GM12878 (cell line): ENCODE measurements at regions not wholly inside any gene's neighbourhood (a gene's known extent, or its start where the extent isn't known, plus 50 kb on each side); places are given as distances from the start of the nearest gene placed in this dataset.

Experiments used
- ATAC-seq: fragments of 200-7000 bp; cut with Tn5 transposase; 3 replicates; pipeline ENCODE4 v1.9.1; 2020; ENCODE audit warnings: mild to moderate bottlenecking, moderate library complexity
- BruUV-seq: library from RNA; stranded (reverse); fragments of 400-500 nt; replicated peaks from 2 replicates; lab custom pipeline; 2021; lab: Mats Ljungman, UMichigan
- CTCF ChIA-PET: fragments of 300-600 bp; sonication (Branson Sonifier 250); formaldehyde crosslinking; extraction: SDS; loops from one replicate; lab custom pipeline; 2021; ENCODE audit warnings: inconsistent platforms; lab: Yijun Ruan, JAX
- POLR2A ChIA-PET: fragments of 350-600 bp; formaldehyde crosslinking; extraction: SDS; loops from one replicate; lab custom pipeline; 2021; ENCODE audit warnings: inconsistent platforms; lab: Charles Lee
- RAD21 ChIA-PET: fragments of 300-600 bp; sonication (Branson Sonifier 250); formaldehyde crosslinking; loops from one replicate; lab custom pipeline; 2023; ENCODE audit warnings: antibody characterized with exemption; ENCODE audit not compliant: unreplicated experiment; lab: Charles Lee
- SMC1A ChIA-PET: fragments of 300-600 bp; sonication (Branson Sonifier 250); formaldehyde crosslinking; loops from one replicate; lab custom pipeline; 2023; ENCODE audit not compliant: unreplicated experiment, uncharacterized antibody; lab: Charles Lee
- DNase-seq: peaks from one replicate; pipeline ENCODE4 v3.0.0-alpha.2; 2011; ENCODE audit warnings: low read depth, low spot score
- FAIRE-seq: peaks from 3 replicates; lab custom pipeline; 2011; peaks lifted over from hg19 to GRCh38; lab: Jason Lieb, UNC
- H2AFZ ChIP-seq: 2 replicates; pipeline ENCODE4 v1.6.0; 2011; ENCODE audit warnings: low read depth, low read length, control low read depth; ENCODE audit not compliant: control insufficient read depth
- H3K27ac ChIP-seq: 2 replicates; pipeline ENCODE4 v1.5.1; 2011; ENCODE audit warnings: control low read depth; ENCODE audit not compliant: control insufficient read depth, insufficient read depth
- H3K27me3 ChIP-seq, 2 experiments: replicated peaks in 1 of 2; 2 replicates each; pipeline versions ENCODE4 v1.6.0 to v1.6.1; 2011; ENCODE audit warnings: low read length in 1 of 2; ENCODE audit not compliant: control insufficient read depth in 2 of 2, insufficient read depth in 2 of 2
- H3K36me3 ChIP-seq, 2 experiments: 2 replicates each; pipeline ENCODE4 v1.5.1; 2011; ENCODE audit warnings: low read length in 1 of 2; ENCODE audit not compliant: control insufficient read depth in 2 of 2, insufficient read depth in 2 of 2
- H3K4me1 ChIP-seq: 2 replicates; pipeline ENCODE4 v1.6.1; 2011; ENCODE audit warnings: mild to moderate bottlenecking, low read length, moderate library complexity, mixed read lengths; ENCODE audit not compliant: control insufficient read depth, insufficient read depth
- H3K4me2 ChIP-seq: 2 replicates; pipeline ENCODE4 v1.6.0; 2011; ENCODE audit warnings: control low read depth; ENCODE audit not compliant: control insufficient read depth, insufficient read depth
- H3K4me3 ChIP-seq: fragments of 200-600 bp; sonication (generic); 2 replicates; pipeline ENCODE4 v1.5.1; 2016
- H3K79me2 ChIP-seq: 2 replicates; pipeline ENCODE4 v1.6.0; 2011; ENCODE audit warnings: low read length; ENCODE audit not compliant: control insufficient read depth, insufficient read depth
- H3K9ac ChIP-seq: 2 replicates; pipeline ENCODE4 v1.8.0; 2011; ENCODE audit warnings: low read length, control low read depth, mixed read lengths; ENCODE audit not compliant: control insufficient read depth, insufficient read depth
- H3K9me3 ChIP-seq: replicated peaks from 3 replicates; pipeline ENCODE4 v1.5.1; 2011; ENCODE audit warnings: mild to moderate bottlenecking, low read length; ENCODE audit not compliant: control insufficient read depth, insufficient read depth
- H4K20me1 ChIP-seq: 2 replicates; pipeline ENCODE4 v1.6.0; 2011; ENCODE audit not compliant: control insufficient read depth, insufficient read depth
- CHD4 ChIP-seq: fragments of 200-600 bp; sonication (generic); IDR thresholded peaks from 2 replicates; pipeline ENCODE4 v1.6.1; 2016; ENCODE audit warnings: mild to moderate bottlenecking
- CREB1 ChIP-seq: IDR thresholded peaks from 2 replicates; pipeline ENCODE4 v1.6.1; 2012; ENCODE audit warnings: low read depth, mild to moderate bottlenecking, inconsistent platforms
- GABPA ChIP-seq: IDR thresholded peaks from 2 replicates; pipeline ENCODE4 v1.6.1; 2014; ENCODE audit warnings: antibody characterized with exemption, low read depth, mild to moderate bottlenecking, inconsistent platforms
- GATAD2B ChIP-seq: fragments of 450-650 bp; conservative IDR thresholded peaks from 2 replicates; pipeline ENCODE4 v1.6.1; 2017; ENCODE audit warnings: low read depth, mild to moderate bottlenecking, moderate library complexity
- IKZF1 ChIP-seq: fragments of 450-650 bp; conservative IDR thresholded peaks from 2 replicates; pipeline ENCODE4 v1.6.1; 2017; ENCODE audit warnings: antibody characterized with exemption, mild to moderate bottlenecking
- PML ChIP-seq: IDR thresholded peaks from 2 replicates; pipeline ENCODE4 v1.6.1; 2012; ENCODE audit warnings: low read length, inconsistent platforms
- POLR2AphosphoS5 ChIP-seq: IDR thresholded peaks from 2 replicates; pipeline ENCODE4 v1.6.1; 2011; ENCODE audit warnings: mild to moderate bottlenecking, low read length, inconsistent platforms
- SRF ChIP-seq, 2 experiments: IDR thresholded peaks; 2 replicates each; pipeline ENCODE4 v1.6.1; 2011; ENCODE audit warnings: low read depth in 2 of 2, low read length in 2 of 2, mild to moderate bottlenecking in 1 of 2, moderate library complexity in 1 of 2
- TARDBP ChIP-seq: IDR thresholded peaks from 2 replicates; pipeline ENCODE4 v1.6.1; 2016; ENCODE audit warnings: borderline replicate concordance
- WGBS: methylation state at CpG from one replicate; pipeline ENCODE4 v1.1.6; 2016; ENCODE audit warnings: low lambda C conversion rate; ENCODE audit not compliant: insufficient replicate concordance, insufficient coverage; ENCODE audit errors: missing lambda C conversion rate; 5-methylcytosine and 5-hydroxymethylcytosine counted together
- in situ Hi-C: fragments of 300-500 bp; cut with MboI; formaldehyde crosslinking; loops from 9 replicates; pipeline ENCODE4 v1.14.3; 2018; ENCODE audit warnings: mixed read lengths
- intact Hi-C: fragments of 100-400 bp; cut with micrococcal nuclease; formaldehyde crosslinking; loops from one replicate; pipeline ENCODE4 v1.14.2; 2022; ENCODE audit not compliant: unreplicated experiment

- TF ChIP-seq IKZF1 (no peak), POLR2AphosphoS5 (no peak), SRF (IDR thresholded peaks at IDR 0.05; ENCODE audit: low read depth in 2 of 2, low read length in 2 of 2) (no peak), CHD4 (no peak), GATAD2B (no peak), TARDBP (no peak), PML (no peak)
These were observed 148.2 kb upstream of the PREP start (continued) for GRCh38 chr6:105550955-105551620.

- ATAC-seq (no peak), FAIRE-seq (no peak), DNase-seq (no peak)
- H3K4me1 ChIP-seq, result no peaks in the 10 kb centered on the region
- no peak overlapping the region for H3K27ac ChIP-seq
- H2AFZ ChIP-seq, result no peak overlapping the region
- no peak overlapping the region for H3K4me3 ChIP-seq
- RAD21 ChIA-PET, result interaction anchor here (1.0 kb wide), 1 partner anchor 9 kb away, joined by 3 read pairs; no protein-coding TSS in a partner anchor
- BruUV-seq, result no TSS peak
- POLR2A ChIA-PET, result interaction anchor here (0.7 kb wide), 1 partner anchor 40 kb away, joined by 3 read pairs; no protein-coding TSS in a partner anchor
- CTCF ChIA-PET, result interaction anchor here (0.7 kb wide), 1 partner anchor 17 kb away, joined by 5 read pairs; no protein-coding TSS in a partner anchor
- 50% methylated on average over 2 of the region's 2 CpGs for WGBS
- no peaks in the 10 kb centered on the region for H3K9me3 ChIP-seq
- SMC1A ChIA-PET, result interaction anchor here (1.3 to 2.3 kb wide), 4 partner anchors 9 to 50 kb away, joined by 3 to 11 read pairs (median 5); no protein-coding TSS in a partner anchor
- H3K79me2 ChIP-seq, result no peaks in the 10 kb centered on the region
- intact Hi-C loops, result no loop called here
- H3K4me2 ChIP-seq, result no peak overlapping the region
- no peaks in the 10 kb centered on the region for H3K36me3 ChIP-seq
- no peaks in the 10 kb centered on the region for H4K20me1 ChIP-seq
- H3K9ac ChIP-seq, result no peak overlapping the region
- H3K27me3 ChIP-seq, result no peaks in the 10 kb centered on the region; a peak in 2 of 4 replicates
- in situ Hi-C loops, result no loop called here
- no peak for TF ChIP-seq GABPA
- no peak for TF ChIP-seq CREB1
These were observed 143.9 kb upstream of the PREP start for GRCh38 chr6:105546754-105547153.
